Right forelimb (tissue), 1 donor: ENCODE measurements at regions not wholly inside any gene's neighbourhood (a gene's known extent, or its start where the extent isn't known, plus 50 kb on each side); places are given as distances from the start of the nearest gene placed in this dataset.

ENCODE experiments used
- DNase-seq: peaks from one replicate; pipeline ENCODE4 v3.0.0-alpha.2; 2018

- no peak for DNase-seq
These were observed 306.8 kb upstream of the PLXNA2 start for GRCh38 chr1:208551024-208551423.

GRCh38 chr1:208551633-208552320 is 307.6 kb upstream of the PLXNA2 start:
- no peak for DNase-seq

DNA sequence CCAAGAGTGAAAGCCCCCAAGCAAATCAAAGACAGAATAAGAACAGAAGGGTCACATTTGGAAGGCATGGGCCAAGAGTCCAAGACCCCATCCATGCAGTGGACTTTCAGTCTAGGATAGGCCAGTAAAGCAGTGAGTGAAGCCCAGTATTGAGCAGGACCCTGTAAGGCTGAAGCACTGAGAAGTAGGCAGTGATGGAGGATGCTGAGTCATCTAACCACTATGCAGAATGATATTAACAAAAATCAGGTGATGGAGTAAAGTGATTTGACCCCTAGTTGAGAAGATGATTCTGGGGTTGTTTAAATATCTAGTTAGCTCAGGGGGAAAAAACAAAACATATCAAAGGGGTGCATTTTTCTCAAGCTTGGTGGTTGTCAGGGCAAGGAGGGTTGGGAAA is 308.7 kb upstream of the PLXNA2 start:
- DNase-seq: no peak

- DNase-seq: no peak
These were observed 312.3 kb upstream of the PLXNA2 start for GRCh38 chr1:208556461-208556860.

DNA sequence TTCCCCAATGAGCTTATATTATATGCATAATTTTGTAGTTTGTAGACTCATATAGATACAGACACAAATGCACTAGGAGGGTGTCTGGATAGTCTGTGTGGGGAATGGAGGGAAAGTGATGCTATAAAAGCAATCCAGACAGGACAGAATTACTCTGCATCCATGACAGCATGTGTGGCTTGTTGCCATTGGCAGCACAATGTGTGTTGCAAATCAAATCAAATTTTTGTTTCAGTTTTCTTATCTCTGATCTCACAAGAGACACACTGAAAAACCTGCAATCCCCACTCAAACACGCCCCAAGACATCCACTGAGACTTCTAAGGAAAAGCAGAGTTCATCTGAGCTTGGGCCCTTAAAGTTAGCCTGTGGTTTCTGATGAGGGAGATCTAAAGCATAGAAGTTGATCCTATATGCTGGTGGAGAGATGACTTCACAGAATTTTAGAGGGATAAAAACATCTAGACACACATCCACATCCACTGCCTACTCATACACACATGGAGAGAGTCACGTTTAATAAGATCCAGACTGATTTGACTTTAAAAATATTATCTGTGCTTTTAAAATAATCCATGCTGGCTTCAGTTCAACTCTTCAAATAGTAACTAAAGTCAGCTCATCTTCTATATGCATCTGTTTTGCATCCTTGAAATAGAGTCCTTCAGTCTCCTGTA is 313.0 kb upstream of the PLXNA2 start:
- peak; percentile 53 for DNase-seq

DNA sequence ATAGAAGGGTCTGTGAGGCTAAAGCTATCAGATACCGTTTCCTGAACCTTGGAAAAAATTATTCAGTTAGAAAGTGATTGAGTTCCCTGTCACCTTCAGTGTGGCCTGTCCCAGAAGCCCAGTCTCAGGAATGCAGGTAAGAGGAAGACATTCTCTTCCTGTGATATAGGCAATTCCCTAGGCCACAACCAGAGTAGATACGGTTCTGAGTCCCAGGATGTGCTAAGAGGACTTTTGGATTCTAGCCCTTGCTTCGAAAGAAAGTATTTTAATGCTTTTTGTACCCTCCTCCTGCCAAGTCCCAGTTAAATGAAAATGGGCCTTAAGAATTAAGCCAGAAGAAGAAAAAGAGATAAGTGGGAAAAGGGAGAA is 313.5 kb upstream of the PLXNA2 start:
- DNase-seq: no peak

- no peak for DNase-seq
These were observed 315.6 kb upstream of the PLXNA2 start for GRCh38 chr1:208559597-208560329.

GRCh38 chr1:208562151-208562960 is 318.2 kb upstream of the PLXNA2 start:
- no peak for DNase-seq

DNA sequence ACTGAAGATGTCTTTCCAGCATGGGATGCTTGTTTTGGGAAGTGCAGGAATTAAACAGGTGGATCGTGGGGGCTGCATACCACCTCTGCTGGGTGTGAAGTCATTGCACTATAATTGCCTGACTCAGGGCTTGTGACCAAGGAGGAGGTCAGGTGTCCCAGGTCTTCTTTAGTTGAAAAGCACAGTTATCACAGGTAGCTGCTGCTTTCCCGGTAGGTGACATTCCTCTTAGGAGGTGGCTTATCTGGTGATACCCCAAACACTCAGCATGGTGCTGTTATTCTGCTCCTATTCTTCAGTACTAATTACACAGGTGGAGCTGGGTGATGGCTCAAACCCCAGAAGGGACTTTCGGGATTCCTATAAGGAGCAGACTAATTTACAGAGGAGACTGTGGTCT is 320.3 kb upstream of the PLXNA2 start:
- DNase-seq: no peak

GRCh38 chr1:208565756-208566440 is 321.7 kb upstream of the PLXNA2 start:
- DNase-seq: no peak

GRCh38 chr1:208569181-208569580 is 325.0 kb upstream of the PLXNA2 start:
- no peak for DNase-seq

GRCh38 chr1:208570362-208570761 is 326.2 kb upstream of the PLXNA2 start:
- no peak for DNase-seq

GRCh38 chr1:208576425-208576824 is 332.2 kb upstream of the PLXNA2 start:
- no peak for DNase-seq

- no peak for DNase-seq
These were observed 333.3 kb upstream of the PLXNA2 start for GRCh38 chr1:208577381-208577905.

- no peak for DNase-seq
These were observed 337.0 kb upstream of the PLXNA2 start for GRCh38 chr1:208581209-208581608.

GRCh38 chr1:208581667-208582066 is 337.5 kb upstream of the PLXNA2 start:
- no peak for DNase-seq

GRCh38 chr1:208584167-208584755 is 340.1 kb upstream of the PLXNA2 start:
- no peak for DNase-seq

DNA sequence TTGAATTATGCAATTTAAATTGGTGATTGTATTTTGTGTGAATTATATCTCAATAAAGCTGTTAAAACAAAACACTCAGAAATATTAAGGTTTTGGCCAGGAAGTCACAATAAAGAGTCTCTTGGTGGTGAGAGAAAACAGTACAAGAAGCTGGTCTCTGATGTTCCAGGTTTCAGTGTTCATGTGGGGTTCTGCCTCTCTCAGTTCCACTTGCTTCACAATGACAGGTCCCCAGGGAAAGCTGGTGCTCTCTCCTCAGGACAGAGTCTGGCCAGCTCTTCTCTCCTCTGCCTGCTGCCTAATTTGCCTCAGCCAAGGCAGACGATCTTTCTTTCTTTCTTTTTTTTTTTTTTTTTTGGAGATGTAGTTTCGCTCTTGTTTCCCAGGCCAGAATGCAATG is 342.9 kb upstream of the PLXNA2 start:
- DNase-seq: no peak

GRCh38 chr1:208593306-208594006 is 349.3 kb upstream of the PLXNA2 start:
- no peak for DNase-seq

GRCh38 chr1:208595236-208595635 is 351.1 kb upstream of the PLXNA2 start:
- DNase-seq: no peak

DNA sequence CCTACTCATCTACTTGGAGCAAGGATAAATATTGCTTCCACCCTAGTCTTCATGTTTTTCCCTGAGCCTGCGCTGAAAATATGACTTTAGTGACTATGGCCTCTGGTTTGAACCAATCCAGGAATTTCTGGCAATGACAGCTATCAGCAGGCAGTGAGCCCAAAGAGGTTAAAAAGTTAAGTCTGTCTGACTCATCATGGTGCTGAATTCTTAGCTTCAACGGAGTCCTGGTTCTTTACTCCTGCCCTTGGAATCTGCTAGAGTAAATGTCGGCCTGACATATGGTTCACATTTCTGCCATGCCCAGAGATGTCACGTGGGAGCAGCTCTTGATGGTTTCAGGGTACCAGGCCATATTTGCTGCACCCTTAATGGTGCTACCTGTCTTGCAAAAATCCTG is 351.6 kb upstream of the PLXNA2 start:
- no peak for DNase-seq
